Upper lobe of right lung (tissue), 1 donor: ENCODE measurements at regions not wholly inside any gene's neighbourhood (a gene's known extent, or its start where the extent isn't known, plus 50 kb on each side); places are given as distances from the start of the nearest gene placed in this dataset.
"Not testable (repeated sequence)": the region's sequence is repeated elsewhere in the genome, so short reads cannot be mapped to it uniquely, and the experiment has no call there.

Experiments
- ATAC-seq: fragments of 200-7000 bp; cut with Tn5 transposase; one replicate; pipeline ENCODE4 v1.9.1; 2020; ENCODE audit warnings: mild to moderate bottlenecking, moderate library complexity
- DNase-seq: peaks from one replicate; pipeline ENCODE4 v3.0.0-alpha.2; 2020
- H3K27ac ChIP-seq: fragments of 200-600 bp; one replicate; pipeline ENCODE4 v1.8.0; 2022
- H3K27me3 ChIP-seq: fragments of 200-600 bp; one replicate; pipeline ENCODE4 v1.8.0; 2022; ENCODE audit warnings: mild to moderate bottlenecking
- H3K36me3 ChIP-seq: fragments of 200-600 bp; one replicate; pipeline ENCODE4 v1.8.0; 2022
- H3K4me1 ChIP-seq: fragments of 200-600 bp; one replicate; pipeline ENCODE4 v1.8.0; 2022
- H3K4me3 ChIP-seq: fragments of 200-600 bp; one replicate; pipeline ENCODE4 v1.8.0; 2022; ENCODE audit warnings: mild to moderate bottlenecking
- H3K9me3 ChIP-seq: fragments of 200-600 bp; one replicate; pipeline ENCODE4 v1.8.0; 2022
- CTCF ChIP-seq: fragments of 200-600 bp; IDR thresholded peaks from one replicate; pipeline ENCODE4 v1.8.0; 2022; ENCODE audit warnings: antibody characterized with exemption
- intact Hi-C: fragments of 100-400 bp; cut with DNase I; formaldehyde crosslinking; loops from one replicate; pipeline ENCODE4 v1.11.0; 2022
- donor health status: DM: no; HTN: yes; CAD: no; lungs with severe emphysema.

DNA sequence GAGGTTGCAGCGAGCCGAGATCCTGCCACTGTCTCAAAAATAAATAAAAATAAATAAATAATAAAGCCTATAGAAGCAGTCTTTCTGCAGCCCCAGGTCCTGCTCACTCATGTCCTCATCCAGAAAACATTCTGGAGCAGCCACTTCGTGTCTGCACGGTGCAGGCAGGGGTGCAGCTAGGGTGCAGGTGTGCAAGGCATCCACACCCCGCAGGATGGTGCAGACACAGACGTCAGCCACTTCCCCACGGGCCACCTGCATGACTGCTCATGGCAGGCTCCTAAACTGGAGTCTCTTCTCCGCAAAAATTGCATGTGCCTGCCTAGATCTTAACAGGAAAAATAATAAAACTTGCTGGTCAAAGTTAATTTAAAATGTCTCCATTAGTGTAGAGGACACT, 80.2 kb upstream of the SNTG2 start:
- no peaks in the 10 kb centered on the region for H3K9me3 ChIP-seq
- no peaks in the 10 kb centered on the region for H3K36me3 ChIP-seq
- H3K4me1 ChIP-seq: no peaks in the 10 kb centered on the region
- ATAC-seq: no peak
- H3K4me3 ChIP-seq: no peak overlapping the region
- DNase-seq: peak; percentile 29
- H3K27ac ChIP-seq: no peak overlapping the region
- intact Hi-C loops: no loop called here
- TF ChIP-seq CTCF: no peak
- H3K27me3 ChIP-seq: peaks cover 24% of the 10 kb centered on the region

DNA sequence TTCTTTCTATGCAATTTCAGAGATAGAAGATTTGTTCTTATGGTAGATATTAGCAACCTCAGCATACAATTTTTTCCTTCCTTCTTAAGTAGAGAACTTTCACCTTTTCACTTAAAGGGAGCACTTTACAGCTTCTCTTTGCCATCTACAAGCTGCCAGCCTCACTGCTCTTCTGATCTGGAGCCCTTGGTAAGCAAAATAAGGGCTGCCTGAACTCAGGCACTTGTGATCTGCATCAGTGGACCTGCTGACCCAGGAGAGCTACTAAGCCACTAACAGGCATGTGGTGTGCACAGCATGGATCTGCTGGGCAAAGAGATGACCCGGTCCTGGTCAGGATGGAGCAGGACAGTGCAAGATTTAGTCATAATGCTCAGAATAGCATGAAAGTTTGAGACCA, 80.8 kb upstream of the SNTG2 start:
- no peak for DNase-seq
- ATAC-seq: no peak

DNA sequence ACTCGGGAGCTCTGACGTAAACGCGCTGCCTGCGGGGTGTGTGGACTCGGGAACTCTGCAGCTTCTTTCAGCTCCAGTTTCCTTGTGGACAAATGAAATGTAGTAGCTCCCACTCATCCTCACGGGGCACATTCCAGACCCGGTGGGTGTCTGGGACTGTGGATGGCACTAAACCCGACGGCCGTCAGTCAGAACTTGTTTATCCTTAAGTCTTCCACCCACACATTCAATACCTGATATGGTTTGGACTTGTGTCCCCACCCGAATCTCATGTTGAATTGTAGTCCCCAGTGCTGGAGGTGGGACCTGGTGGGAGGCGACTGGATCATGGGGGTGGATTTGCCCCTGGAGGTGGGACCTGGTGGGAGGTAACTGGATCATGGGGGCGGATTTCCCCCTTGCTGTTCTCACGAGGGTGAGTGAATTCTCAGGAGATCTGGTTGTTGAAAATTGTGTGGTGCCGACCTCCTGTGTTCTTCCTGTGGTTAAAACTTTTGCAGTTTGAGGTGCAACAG, 81.2 kb upstream of the SNTG2 start:
- H3K4me1 ChIP-seq: no peaks in the 10 kb centered on the region
- intact Hi-C loops: no loop called here
- H3K36me3 ChIP-seq: no peaks in the 10 kb centered on the region
- DNase-seq (peak; percentile 18), ATAC-seq (no peak)
- TF ChIP-seq CTCF: no peak
- no peak overlapping the region for H3K4me3 ChIP-seq
- H3K9me3 ChIP-seq: no peaks in the 10 kb centered on the region
- H3K27me3 ChIP-seq: peaks cover 24% of the 10 kb centered on the region
- no peak overlapping the region for H3K27ac ChIP-seq

More for the DNA sequence above, 80.8 kb upstream of the SNTG2 start:
- H3K27ac ChIP-seq: no peak overlapping the region
- peaks cover 24% of the 10 kb centered on the region for H3K27me3 ChIP-seq
- H3K9me3 ChIP-seq: no peaks in the 10 kb centered on the region
- no peaks in the 10 kb centered on the region for H3K36me3 ChIP-seq
- TF ChIP-seq CTCF: no peak
- H3K4me3 ChIP-seq: no peak overlapping the region
- H3K4me1 ChIP-seq: no peaks in the 10 kb centered on the region
- intact Hi-C loops: no loop called here

DNA sequence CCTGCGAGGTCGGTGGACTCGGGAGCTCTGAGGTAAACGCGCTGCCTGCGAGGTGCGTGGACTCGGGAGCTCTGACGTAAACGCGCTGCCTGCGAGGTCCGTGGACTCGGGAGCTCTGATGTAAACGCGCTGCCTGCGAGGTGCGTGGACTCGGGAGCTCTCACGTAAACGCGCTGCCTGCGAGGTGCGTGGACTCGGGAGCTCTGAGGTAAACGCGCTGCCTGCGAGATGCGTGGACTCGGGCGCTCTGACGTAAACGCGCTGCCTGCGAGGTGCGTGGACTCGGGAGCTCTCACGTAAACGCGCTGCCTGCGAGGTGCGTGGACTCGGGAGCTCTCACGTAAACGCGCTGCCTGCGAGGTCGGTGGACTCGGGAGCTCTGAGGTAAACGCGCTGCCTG, 81.8 kb upstream of the SNTG2 start:
- H3K4me3 ChIP-seq: not testable (repeated sequence)

GRCh38 chr2:867296-867695, 83.4 kb upstream of the SNTG2 start:
- no peak overlapping the region for H3K27ac ChIP-seq
- DNase-seq (peak; percentile 27), ATAC-seq (no peak)
- no peaks in the 10 kb centered on the region for H3K4me1 ChIP-seq
- intact Hi-C loops: no loop called here
- H3K9me3 ChIP-seq: no peaks in the 10 kb centered on the region
- peaks cover 27% of the 10 kb centered on the region for H3K27me3 ChIP-seq
- H3K36me3 ChIP-seq: no peaks in the 10 kb centered on the region
- TF ChIP-seq CTCF: no peak
- H3K4me3 ChIP-seq: no peak overlapping the region

More for the DNA sequence above, 81.8 kb upstream of the SNTG2 start:
- H3K27ac ChIP-seq, H3K9me3 ChIP-seq, ATAC-seq, intact Hi-C loops, H3K36me3 ChIP-seq, H3K4me1 ChIP-seq: not testable (repeated sequence)
- peaks cover 24% of the 10 kb centered on the region for H3K27me3 ChIP-seq
- peak; percentile 23 for DNase-seq

DNA sequence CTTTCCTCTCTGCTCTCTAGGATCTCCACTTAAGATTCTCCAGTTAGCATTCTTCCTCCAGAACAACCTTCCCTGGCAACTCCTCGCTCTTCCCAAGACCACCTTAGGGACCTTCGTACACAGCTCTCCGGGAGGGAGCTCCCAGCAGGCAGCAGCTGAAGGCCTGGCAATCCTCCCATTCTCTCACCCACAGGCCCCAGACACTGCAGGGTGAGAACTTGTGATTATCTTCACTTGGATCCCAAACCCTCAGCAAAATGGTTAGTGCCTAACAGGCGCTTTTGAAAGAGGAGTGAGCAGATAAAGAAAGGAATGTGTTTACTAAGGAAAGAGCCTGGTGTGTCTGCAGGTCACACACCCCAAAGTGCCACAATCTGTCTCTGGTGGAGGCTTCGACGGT, 83.8 kb upstream of the SNTG2 start:
- intact Hi-C loops: no loop called here
- no peak for TF ChIP-seq CTCF
- DNase-seq: peak; percentile 13

More for the DNA sequence above, 83.8 kb upstream of the SNTG2 start:
- no peak overlapping the region for H3K4me3 ChIP-seq
- no peaks in the 10 kb centered on the region for H3K4me1 ChIP-seq
- no peak overlapping the region for H3K27ac ChIP-seq
- no peaks in the 10 kb centered on the region for H3K9me3 ChIP-seq
- peaks cover 26% of the 10 kb centered on the region for H3K27me3 ChIP-seq
- no peaks in the 10 kb centered on the region for H3K36me3 ChIP-seq
- ATAC-seq: no peak
